ENCODE measurements at regions not wholly inside any gene's neighbourhood (a gene's known extent, or its start where the extent isn't known, plus 50 kb on each side); places are given as distances from the start of the nearest gene placed in this dataset.

- DNase-seq = no peak
These were observed 841.5 kb upstream of the FANCL start for GRCh38 chr2:59082657-59083056.

GRCh38 chr2:59080451-59081181 is 839.5 kb upstream of the FANCL start:
- no peak for DNase-seq

GRCh38 chr2:59077981-59078531 is 836.9 kb upstream of the FANCL start:
- no peak for DNase-seq

GRCh38 chr2:59077026-59077725 is 836.1 kb upstream of the FANCL start:
- DNase-seq = no peak

DNA sequence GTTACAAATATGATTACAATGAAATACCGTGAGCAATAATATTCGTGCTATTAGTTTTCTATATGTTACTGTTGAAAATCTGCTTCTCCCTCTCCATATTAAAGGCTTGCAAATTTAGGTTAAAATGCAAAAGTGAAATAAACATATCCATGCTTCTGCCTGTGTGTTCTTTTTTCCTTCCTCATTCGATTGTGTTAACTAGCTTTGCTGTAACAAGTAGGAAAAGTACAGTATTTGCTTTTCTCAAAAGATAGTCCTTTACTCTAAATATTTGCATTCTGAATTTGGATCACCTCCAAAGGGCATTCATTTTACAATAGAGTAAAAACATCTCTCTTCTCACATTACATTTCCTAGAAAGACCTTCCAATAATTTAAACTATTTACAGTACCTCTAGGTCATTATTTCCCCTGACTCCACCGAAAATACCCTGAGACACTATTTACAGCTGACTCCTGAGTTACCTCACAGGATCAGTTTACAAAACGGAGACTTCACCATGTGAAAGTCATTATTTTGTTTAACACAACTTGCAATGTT is 835.0 kb upstream of the FANCL start:
- no peak for DNase-seq

DNA sequence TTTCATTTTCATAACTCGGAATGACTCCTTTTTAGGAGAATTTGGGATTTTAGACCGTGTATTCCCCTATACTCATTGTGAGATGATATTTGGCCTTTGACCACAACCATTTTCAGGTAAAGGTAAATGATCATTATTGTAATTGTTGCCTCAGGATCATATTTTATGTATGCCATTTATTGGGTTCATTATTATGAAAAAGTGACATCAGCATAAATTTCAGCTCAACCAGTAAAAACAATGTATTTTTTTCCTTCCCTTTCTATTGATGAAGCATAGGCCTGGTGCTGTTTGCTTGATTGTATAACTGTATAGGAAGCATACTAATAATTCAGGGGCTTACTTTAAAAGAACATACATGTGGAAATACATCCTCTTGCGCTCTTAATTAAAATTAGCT is 832.9 kb upstream of the FANCL start:
- no peak for DNase-seq

- no peak for DNase-seq
These were observed 832.2 kb upstream of the FANCL start for GRCh38 chr2:59073286-59073685.

DNA sequence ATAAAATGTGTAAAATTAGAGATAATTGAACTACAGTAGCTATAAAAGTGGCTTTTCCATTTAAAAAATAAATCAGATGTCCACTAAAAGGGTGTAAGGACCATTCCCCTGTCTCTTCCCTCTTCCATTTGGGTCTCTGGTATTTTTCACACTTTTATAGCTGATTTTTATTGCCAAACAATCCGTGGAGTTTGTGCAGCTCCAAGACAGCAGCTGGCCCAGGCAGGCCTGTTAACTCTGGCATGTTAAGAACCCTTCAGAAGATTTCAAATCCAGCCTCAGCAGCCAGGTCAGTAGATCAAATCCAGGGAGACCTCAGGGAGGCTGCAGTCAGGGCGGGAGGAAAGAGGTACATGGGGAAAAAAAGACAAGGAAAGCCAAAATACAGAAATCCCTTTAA is 827.1 kb upstream of the FANCL start:
- DNase-seq = no peak

DNA sequence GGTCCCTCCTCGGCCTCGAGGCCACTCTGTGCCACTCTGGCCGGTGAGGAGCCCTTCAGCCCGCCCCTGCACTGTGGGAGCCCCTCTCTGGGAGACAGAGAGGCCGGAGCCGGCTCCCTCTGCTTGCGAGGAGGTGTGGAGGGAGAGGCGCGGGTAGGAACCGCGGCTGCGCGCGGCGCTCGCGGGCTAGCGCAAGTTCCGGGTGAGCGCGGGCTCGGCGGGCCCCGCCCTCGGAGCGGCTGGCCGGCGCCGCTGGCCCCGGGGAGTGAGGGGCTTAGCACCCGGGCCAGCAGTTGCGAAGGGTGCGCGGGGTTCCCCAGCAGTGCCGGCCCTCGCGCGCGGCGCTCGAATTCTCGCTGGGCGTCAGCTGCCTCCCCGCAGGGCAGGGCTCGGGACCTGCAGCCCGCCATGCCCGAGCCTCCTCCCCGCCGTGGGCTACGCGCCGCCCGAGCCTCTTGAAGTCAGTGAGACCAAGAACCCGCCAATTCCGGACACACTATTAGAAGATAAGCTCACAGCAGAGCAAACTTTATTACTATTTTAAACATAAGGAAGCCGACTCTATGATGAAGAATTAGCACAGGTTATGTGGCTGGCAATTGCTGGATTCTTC is 825.8 kb upstream of the FANCL start:
- no peak for DNase-seq

DNA sequence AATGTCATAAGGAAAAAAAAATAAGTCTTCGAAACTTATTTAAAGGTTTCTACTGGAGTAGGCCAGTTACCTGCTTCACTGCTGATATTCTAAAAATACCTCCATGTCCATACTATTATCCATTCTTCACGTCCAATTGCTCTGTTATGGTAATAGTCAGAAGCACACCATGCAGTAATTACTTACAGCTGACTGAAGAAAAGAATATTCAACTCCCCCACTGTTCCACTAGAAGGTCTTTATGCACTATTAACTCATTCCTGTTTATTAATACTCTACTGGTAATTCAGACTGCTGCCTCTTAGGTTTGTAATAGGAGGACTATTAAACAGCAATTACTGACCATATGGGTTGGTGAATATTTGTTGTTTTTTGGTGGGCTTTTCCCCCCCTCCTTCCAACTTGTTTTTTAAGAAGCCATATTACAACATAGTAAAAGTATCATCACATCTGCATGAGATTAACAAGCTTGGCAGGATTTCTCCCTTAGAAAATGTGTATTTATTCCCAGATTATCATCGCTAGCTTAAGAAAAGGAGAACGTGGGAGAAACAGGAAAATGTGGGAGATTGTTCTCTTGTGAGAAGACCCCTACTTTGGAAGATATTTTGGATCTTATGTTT is 806.4 kb upstream of the FANCL start:
- no peak for DNase-seq

DNA sequence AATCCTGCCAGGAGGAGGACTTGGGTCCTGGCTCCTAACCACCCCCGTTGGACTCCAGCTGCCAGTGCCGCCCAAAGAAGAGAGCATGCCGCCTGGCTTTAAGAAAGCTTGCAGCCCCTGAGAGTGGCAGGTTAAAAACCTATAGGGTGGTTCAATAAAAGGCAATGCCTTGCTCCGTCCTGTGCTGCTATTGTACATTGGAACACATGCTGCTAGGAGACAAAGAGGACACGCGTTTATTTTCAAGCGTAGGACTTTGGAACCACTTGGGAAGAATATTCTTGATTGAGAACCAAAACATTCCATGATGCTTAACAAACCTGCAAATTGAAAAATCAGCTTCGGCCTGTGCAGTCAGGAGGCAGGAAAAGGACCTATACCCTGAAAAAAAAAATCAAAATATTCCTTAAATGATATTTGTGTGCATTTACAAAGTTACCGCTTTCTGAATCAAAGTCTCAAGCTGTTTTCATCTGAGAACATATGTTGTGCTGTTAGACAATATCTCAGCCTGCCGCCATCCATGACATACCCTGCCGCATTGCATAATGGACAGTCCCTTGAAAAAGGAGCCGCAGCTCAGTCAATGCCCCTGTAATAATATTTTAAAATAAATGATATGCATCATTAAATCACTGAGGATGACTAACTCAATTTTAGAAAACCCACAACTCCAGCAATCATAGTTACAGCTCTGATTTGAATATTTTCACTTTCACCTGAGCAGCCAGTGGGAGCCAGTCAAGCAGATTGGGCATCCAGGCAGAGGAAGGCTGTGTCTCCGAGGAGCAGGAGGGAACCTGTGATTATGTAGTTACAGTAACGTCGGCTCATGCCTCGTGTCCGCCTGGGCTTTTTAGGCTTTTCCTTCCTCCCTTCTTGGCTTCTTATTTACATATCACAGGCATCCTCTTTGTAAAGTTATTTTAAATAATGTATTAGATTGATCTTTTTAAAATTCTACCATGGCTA is 805.6 kb upstream of the FANCL start:
- DNase-seq = no peak

- DNase-seq = no peak
These were observed 803.6 kb upstream of the FANCL start for GRCh38 chr2:59044736-59045135.

GRCh38 chr2:59041139-59041538 is 800.0 kb upstream of the FANCL start:
- DNase-seq = no peak

- DNase-seq = no peak
These were observed 793.7 kb upstream of the FANCL start for GRCh38 chr2:59034837-59035236.

GRCh38 chr2:59034106-59034505 is 793.0 kb upstream of the FANCL start:
- no peak for DNase-seq

DNA sequence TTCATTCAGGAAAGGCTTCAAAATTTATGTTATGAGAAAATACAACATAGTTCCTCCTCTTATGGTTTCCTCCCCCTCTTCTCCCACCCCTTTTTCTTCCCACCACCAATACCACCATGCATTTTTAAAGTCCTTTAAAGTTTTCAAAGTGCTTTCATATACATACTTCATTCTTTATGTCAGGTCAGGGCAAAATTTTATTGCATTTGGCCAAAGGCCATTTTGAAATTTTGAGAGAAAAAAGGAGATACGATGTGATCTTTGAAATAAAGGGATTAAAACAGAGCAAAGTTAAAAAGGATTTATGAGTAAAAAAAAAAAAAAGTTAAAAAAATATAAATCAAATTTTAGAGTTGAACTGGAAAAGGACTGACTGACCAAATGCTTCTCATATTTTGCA is 792.5 kb upstream of the FANCL start:
- DNase-seq = no peak

DNA sequence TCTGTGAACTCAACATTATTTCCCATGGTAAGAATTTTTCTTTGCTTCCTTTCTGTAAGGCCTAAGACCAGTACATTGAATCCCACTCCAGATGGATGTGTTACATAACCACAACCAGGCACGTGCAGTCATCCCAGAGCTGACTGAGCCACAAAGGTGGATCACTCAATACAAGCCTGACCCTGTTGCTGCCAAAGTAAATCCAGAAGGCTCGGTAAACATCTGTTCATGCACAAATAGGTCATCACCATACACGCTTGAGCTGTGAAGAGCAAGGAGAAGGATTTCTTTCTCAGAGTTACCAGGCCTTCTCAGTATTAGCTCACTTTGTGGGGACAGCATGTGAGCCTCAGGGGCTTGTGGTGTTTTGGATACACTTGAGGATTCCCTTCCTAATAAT is 791.4 kb upstream of the FANCL start:
- peak; percentile 25 for DNase-seq

GRCh38 chr2:59029058-59029457 is 787.9 kb upstream of the FANCL start:
- no peak for DNase-seq

DNA sequence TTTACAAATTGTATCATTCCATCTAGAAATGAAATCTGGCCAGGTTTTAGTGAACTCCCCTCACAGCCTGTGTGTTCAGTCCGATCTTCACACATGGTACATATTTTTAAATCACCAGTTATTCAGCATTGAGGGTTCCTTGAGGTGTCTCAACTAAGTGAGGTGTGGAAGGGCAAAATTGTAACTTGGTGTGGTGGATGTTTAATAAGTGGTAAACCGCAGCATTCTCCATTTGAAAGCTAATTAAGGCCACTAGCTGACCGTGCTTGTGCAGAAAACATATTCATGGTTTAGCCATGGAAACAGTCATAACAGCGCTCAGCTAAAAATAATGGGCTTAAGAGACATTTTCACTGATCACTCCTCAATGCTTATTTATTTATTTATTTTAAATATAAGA is 786.2 kb upstream of the FANCL start:
- DNase-seq = no peak

DNA sequence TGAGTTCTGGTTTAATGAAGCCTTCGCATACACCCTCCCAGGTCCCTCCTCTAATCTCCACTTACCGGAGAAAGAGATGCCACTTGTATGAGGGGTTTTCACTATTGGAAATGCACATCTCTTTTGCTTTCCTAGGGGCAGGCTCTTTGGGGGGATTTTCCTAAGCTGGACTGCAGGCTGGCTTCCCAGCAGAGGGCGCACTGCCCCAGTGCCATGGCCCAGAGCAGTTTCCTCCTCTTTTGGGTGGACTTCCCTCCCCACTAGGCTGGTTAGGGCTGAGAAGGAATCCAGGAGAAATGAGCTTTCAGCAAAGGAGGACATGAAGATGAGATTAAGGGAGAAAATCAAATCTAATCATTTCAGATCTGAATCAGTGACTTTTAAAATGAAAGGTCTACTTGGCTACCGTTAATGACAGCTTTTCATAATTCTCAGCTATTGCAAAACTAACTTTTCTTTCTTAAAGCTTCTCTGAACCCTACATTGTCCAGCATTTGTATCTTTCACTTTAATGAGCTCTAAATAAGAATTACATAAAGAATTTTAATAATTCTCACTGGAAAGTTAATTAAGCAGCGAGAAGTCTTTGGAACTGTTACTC is 784.1 kb upstream of the FANCL start:
- DNase-seq = no peak

DNA sequence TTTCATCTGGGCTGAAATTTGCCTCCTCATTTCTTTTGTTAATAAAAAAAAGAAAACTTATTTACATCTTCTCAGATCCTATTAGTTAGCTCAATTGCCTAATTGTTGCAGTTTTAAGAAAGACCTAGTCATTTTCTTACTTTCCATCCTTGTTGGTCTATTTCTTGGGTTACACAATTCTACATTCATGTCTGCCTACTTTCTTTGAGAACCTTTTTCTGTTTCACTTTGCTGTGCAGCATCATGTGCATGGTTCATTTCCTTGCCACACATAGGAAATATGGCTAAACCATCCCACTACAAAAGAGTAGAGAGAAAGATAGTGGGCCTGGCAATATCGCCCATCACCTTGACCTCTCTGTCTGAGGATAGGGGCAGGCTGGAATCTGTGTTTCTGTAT is 780.7 kb upstream of the FANCL start:
- no peak for DNase-seq
